CD4-positive, alpha-beta T cell treated with Interleukin-12 subunit alpha and Interleukin-12 subunit beta, for 1 hour (primary cell): ENCODE measurements at regions not wholly inside any gene's neighbourhood (a gene's known extent, or its start where the extent isn't known, plus 50 kb on each side); places are given as distances from the start of the nearest gene placed in this dataset.

Experiments
- DNase-seq: peaks from one replicate; pipeline ENCODE4 v3.0.0-alpha.2; 2020

DNA sequence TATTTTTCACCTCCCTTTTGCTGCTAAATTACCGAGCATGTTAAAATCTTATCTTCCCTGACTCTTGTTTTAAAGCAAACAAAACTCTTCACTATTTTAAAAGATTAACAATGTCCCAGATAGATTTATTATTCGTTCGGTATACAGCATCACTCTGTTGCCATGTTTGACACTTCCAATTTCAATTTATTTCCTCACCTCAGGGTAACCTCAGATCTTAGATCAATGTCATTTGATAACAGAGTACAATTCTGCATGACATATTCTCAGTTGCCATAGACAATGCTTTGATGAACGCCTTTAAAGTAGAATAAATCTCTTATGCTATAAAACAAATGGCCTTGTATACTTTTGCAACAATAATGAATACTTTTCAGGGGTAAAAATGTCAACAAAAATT lies 1078.1 kb upstream of the IGFBP7 start:
- no peak for DNase-seq

DNA sequence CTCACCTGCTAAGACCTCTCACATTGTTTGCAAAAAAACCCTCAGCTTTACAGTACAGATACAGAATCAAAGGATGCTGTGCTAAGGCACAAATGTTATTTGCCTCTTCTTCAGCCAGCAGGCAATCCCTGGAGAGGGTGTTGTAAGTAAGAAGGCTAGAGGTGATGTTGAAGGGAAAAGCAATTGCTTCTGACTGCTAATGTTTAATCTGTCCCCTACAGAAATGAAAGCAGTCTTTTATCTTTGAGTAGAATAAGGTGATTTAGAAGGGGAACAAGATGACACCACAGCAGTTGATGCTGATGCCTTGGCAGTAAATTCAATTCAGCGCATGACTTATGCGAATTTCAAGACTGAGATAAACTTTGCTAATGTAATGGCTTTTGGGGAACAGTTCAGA lies 1064.8 kb upstream of the IGFBP7 start:
- no peak for DNase-seq

DNA sequence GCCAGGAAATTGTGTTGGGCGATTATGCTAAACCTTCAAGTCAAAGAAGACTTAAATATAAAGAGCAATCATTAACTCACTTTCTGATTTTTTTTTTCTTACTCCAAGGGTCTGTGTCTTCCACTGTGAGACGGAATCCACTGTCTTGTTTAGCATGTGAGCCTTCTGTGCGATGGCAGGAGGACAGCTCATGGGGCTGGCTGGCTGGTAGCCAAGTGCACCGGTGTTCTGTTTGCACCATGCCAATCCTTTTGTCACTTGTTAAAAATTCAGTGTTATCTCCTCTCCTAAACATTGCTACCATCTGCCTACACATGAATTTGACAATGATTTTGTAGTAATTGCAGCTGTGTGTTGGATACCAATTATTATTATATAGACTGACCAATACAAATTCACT lies 1056.3 kb upstream of the IGFBP7 start:
- no peak for DNase-seq

DNA sequence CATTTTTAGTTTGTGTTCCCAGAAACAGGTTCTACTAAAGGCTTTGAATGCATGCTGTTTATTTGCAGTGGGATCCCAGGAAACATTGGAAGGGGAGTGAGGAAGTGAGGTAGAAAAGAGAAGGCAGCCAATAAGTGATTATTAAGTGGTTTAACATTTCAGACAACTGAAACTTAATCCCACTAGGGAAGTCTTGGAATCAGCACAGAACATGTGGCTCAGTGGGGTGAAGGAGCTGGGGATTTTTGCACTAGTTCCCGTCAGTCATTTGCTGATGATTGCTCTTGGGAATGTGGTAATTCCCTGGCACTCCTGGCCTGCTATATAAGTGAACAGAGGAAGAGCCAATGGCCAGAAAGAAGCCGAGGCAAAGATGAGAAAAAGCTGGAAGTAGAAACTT lies 1053.0 kb upstream of the IGFBP7 start:
- DNase-seq: no peak

GRCh38 chr4:58149404-58150085 lies 1039.4 kb upstream of the IGFBP7 start:
- no peak for DNase-seq

- no peak for DNase-seq
These were observed 1034.5 kb upstream of the IGFBP7 start for GRCh38 chr4:58144721-58145120.

DNA sequence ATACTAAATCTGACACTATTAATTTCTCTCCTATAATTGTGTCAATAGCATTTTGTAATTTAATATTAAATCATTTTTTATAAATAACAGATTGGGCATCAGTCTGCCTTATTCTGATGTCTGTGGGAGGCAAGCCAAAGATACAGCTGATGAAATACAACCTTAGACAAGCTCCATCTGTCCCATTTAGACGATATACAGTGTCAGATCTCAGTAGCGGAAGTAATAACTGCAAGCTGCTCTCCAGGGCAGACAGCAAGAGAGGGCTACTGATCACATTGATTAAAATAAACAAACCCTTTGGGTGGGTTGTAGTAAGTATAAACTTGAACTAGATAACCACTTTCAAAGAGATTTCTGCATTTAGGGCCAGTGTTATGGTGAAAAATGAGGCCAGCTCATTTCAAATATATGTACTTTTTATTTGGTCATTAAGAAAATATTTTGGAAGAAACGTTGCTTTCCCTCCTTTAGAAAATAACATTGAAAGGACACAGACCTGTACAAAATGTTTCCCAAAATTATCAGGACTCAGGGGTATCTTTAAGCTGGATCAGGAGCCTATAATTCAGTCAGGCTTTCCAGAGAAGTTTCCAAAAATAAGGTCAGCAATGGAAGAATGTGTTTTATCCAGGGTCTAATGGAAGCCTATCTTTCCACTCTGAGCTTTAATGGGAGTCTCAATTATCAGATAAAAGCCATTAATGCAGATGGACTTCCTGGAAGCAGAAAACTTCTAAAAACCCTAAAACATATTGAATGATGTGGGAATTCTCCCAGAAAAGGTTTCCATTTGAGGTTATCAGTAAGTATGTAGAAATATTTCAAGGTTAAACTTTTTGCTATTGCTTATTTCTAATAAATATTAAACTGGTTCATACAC lies 1028.8 kb upstream of the IGFBP7 start:
- no peak for DNase-seq

DNA sequence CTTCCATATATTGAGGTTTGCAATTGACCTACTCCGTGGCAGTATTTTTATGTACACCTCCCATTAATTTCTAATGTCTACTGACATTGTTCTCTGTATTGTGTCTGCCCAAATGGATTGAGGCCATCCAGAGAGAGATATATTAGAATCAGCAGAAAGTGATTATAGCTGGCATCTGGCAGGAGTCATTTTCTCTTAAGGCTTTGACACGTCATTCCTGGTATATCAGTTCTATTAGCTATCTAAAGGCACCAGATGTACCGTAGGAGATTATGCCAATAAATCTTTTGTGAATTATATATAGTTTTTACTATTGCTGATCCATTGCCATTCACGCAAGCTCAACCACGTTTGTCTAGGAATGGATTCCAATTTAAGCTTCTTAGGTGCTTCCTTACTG lies 1026.4 kb upstream of the IGFBP7 start:
- DNase-seq: no peak

DNA sequence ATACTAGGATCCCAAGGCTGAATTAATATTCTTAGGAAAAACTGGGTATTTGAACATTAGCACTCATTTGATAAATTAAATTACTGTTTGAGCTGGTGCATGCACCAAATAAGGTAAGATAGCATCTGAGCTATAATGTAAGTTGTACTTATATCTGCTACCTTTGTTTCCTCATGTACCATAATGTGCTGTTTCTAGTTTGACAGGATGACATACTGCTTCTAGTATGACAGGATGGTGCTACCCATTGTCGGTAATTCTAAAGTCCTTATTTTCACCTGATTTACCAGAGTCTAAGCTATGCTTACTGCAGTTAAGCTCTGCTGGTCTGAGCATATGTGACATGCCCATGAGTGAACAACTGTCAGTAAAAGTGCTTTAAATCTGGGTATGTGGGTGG lies 1017.5 kb upstream of the IGFBP7 start:
- DNase-seq: no peak

DNA sequence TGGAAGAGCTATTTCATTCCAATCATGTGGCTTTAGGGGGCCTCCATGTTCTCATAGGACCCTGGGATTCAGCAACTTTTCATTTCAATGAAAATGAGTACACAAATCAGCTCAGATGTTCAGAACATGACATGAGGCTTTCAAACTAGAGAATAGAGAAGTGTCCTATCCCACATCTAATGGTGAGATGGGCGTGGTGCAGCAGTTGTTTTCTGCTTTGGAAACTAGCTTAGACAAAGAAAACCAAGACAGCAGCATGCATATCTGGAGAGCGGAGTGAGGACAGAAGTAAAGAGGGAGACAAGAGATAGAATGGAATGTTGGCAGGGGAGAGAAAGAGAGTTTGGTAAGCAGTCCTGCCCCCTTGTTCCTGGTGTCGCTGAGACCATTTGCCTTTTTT lies 1009.1 kb upstream of the IGFBP7 start:
- no peak for DNase-seq

GRCh38 chr4:58113126-58113525 lies 1002.9 kb upstream of the IGFBP7 start:
- DNase-seq: no peak

DNA sequence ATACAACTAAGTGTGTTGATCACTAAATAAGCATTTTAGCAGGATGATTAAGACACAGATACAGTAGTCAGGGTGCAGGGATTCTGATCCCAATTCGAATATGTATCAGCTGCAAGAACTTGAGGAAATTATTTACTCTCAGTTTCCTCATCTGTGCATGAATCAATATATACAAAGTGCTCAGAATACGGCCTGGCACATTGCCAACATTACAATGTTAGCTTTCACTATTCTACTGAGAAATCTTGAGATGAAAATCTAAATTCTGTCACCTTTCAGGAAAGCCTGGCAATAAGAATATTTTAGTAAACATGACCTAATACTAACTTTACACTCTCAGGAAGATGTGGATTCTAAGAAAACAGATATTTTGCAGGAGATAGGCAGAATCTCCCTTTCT lies 1001.6 kb upstream of the IGFBP7 start:
- DNase-seq: no peak

- DNase-seq: no peak
These were observed 983.2 kb upstream of the IGFBP7 start for GRCh38 chr4:58093352-58093751.

GRCh38 chr4:58090539-58090938 lies 980.4 kb upstream of the IGFBP7 start:
- DNase-seq: no peak

- DNase-seq: no peak
These were observed 971.2 kb upstream of the IGFBP7 start for GRCh38 chr4:58081356-58081755.

GRCh38 chr4:58075724-58076123 lies 965.5 kb upstream of the IGFBP7 start:
- DNase-seq: no peak

DNA sequence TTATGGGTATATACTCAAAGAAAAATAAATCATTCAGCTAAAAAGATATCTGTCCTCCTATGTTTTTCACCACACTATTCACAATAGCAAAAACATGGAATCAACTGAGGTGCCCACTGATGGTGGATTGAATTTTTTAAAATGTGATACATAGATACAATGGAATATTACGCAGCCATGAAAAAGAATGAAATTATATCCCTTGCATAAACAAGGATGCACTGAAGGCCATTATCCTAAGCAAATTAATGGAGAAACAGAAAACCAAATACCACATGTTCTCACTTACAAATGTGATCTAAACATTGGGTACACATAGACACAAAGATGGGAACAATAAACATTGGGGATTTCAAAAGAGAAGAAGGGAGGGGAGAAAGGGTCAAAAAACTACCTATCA lies 964.2 kb upstream of the IGFBP7 start:
- no peak for DNase-seq

DNA sequence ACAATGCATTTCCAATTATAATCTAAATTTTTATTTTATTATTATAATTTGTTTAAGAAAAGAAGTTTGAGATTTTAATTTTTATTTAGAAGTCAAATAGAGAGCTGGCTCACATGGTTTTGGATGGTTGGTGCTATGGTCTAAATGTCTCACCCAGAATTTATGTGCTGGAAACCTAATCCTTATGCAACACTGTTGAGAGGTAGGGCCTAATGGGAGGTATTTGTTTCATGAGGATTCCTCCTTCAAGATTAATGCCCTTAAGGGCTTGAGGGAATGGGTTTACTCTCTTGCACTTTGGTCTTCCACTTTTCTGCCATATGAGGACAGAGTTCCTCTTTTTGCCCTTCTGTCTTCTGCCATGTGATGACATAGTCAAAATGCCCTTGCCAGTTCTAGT lies 960.5 kb upstream of the IGFBP7 start:
- DNase-seq: no peak

DNA sequence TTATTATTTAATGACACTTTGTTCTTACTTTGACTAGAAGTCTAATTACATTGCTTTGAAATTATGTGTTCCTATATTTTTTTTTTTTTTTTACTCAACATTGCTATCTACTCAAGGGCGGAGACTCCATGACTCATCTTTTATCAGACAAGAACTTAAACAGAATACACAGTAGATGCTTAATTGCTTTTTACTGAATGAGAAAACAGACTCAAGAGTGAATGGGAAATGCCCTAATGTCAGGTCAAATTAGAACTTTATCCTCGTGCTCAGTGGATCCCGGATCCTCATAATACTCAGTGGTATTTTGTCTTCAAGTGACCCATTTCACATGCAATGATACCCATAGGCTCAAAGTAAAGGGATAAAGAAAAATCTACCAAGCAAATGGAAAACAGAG lies 954.5 kb upstream of the IGFBP7 start:
- DNase-seq: no peak

GRCh38 chr4:58063404-58064160 lies 953.4 kb upstream of the IGFBP7 start:
- DNase-seq: no peak

DNA sequence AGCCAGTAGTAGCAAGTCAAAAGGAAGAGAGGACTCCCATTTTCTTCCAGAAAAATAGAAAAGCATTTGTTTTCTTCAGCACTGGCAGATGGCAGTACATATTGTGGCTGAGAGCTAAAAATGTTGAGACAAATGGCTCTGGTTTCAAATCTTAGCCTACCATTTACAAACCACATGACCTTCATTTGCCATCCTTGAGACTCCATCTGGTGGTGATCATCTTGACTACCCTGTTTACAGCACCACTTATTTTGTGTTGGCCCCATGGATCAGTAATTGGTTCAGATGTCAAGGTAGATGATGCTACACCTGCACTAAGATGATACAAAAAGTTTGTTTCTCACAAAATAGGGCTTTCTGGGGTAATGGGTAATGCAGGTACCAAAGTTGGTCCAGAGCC lies 951.8 kb upstream of the IGFBP7 start:
- DNase-seq: no peak

- DNase-seq: no peak
These were observed 940.3 kb upstream of the IGFBP7 start for GRCh38 chr4:58050439-58050838.

DNA sequence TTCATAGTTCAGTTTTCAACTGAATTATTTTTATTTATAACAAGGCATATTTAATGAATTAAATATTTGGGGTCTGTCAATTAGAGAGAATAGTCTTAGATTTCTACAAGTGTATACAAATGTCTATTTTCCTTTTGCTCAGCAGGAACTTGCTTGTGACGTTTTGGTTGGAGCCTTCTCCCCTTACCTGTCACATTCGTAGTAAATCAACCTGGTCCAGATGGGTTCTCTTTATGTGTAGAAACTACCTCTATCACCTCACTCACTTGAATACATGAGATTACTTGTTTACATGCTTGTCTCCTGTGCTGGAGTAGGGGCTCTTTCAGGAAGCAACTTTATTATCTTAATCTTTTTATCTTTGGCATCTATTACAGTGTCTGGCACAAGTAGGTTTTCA lies 938.3 kb upstream of the IGFBP7 start:
- no peak for DNase-seq

DNA sequence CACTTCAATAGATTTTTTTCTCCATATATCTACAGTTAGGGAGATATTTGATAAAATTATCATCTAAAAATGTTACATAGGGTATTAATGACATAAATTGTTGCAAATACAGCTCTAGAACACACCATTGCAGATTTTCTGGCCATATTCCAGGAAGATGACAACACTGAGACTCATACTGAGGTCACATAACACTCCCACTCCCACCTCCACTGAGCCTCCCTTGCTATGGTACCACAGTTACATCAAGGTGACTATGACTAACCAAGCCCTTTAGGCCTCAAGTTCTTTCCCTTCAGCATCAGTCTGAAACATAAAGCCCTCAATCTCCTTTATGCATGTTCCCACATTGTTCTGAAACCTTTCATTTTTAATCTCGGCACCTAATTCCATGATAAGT lies 932.0 kb upstream of the IGFBP7 start:
- no peak for DNase-seq
